Islet of Langerhans (tissue), 1 donor: ENCODE measurements at regions not wholly inside any gene's neighbourhood (a gene's known extent, or its start where the extent isn't known, plus 50 kb on each side); places are given as distances from the start of the nearest gene placed in this dataset.
"Not testable (repeated sequence)": the region's sequence is repeated elsewhere in the genome, so short reads cannot be mapped to it uniquely, and the experiment has no call there.

ENCODE experiments used
- FAIRE-seq: peaks from one replicate; lab custom pipeline; 2011; peaks lifted over from hg19 to GRCh38; lab: Jason Lieb, UNC

DNA sequence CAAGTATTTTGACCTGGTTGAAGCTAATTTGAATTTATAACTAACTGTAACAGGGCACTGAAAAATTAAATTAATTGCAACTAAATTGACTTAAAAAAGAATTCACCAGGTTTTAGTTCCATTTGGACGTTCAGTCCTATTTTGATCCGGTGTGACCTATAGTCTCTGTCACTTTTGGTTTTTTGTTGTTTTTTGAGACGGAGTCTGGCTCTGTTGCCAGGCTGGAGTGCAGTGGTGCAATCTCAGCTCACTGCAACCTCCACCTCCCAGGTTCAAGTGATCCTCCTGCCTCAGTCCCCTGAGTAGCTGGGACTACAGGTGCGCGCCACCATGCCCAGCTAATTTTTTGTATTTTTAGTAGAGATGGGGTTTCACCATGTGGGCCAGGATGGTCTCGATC lies 91.2 kb downstream of the GADD45G start:
- FAIRE-seq: not testable (repeated sequence)

DNA sequence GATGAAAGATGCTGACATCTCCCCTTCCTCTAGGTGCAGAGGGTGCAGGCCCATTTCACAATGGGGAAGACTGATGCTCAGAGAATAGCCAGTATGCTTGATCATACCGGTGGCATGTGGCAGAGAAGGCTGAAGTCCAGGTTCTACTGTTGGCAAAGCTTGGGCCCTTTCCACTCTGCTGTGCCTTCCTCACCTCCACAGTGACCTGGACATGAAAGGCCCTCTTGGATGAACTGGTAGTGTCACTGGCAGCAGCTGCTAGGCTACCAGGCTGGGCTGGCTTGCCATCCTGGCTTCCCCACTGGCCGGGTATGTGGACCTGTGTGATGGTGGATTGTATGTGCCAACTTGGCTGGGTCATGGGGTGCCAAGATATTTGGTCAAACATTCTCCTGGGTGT lies 92.0 kb downstream of the GADD45G start:
- no peak for FAIRE-seq

GRCh38 chr9:89697553-89697952 lies 92.7 kb downstream of the GADD45G start:
- no peak for FAIRE-seq

- FAIRE-seq: no peak
These were observed 93.7 kb downstream of the GADD45G start for GRCh38 chr9:89698411-89699005.

GRCh38 chr9:89699646-89700045 lies 94.8 kb downstream of the GADD45G start:
- no peak for FAIRE-seq

DNA sequence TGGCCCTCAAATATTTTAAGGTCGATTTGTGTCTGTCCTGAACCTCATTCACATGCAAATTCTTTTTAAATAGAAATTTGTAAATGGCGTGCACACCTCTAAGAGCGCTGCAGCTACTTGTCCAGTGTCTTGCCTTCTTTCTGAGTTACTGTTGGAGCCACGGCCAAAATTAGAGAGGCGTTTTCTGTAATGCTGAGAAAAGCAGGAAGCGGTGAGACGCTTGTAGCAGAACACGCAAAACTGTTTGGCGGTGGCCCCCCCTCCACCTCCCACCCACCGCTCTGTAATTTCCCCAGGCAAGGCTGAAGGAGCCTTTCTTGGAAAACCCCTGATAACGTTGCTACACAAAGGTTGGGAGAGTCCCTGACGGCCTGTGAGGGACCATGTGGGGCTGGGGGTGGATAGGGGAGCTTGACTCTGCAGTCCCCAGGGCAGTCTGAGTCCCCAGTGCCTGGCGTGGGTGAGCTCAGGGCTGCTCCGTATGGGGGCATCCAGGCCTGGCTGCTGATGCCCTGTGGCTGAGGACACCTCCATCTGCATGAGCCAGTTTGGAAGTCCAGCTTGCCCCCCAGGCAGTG lies 96.5 kb downstream of the GADD45G start:
- FAIRE-seq: no peak

DNA sequence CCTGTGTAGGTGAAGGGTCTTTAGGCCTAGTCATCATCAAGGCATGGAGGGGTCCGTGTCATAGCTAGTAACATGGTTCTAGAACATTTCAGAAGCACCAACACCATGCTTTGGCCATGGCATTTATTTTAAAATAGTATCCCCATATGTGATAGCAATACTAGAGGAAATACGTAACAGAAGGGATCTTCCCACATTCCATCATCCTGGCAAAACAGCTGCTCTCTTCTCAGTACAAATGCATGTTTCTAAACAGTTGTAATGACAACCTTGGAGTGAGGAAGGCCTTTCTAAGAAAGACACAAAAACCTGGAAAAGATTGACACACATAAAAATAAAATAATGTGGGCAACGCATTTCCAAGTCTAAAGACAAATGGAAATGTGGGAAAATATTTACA lies 97.6 kb downstream of the GADD45G start:
- FAIRE-seq: no peak

- no peak for FAIRE-seq
These were observed 100.8 kb downstream of the GADD45G start for GRCh38 chr9:89705651-89706050.

DNA sequence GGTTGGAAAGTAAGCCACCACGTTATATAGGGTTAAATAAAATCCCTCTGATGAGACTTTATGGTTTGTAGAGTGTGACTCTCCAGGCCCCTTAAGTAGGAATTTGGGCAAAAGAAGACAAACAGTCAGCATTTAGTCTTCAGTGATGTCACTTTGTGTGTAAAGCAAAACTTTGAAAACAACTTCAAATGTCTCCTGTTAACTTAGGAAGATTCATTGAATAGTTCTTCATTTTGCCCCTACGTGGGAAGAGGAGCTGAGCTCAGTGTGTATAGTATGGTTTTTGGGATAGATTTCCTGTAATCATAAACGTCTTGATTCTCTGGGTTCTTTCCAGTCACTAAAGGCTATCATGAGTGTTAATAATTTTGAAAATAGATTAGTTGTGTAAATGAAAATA lies 101.3 kb downstream of the GADD45G start:
- FAIRE-seq: no peak

DNA sequence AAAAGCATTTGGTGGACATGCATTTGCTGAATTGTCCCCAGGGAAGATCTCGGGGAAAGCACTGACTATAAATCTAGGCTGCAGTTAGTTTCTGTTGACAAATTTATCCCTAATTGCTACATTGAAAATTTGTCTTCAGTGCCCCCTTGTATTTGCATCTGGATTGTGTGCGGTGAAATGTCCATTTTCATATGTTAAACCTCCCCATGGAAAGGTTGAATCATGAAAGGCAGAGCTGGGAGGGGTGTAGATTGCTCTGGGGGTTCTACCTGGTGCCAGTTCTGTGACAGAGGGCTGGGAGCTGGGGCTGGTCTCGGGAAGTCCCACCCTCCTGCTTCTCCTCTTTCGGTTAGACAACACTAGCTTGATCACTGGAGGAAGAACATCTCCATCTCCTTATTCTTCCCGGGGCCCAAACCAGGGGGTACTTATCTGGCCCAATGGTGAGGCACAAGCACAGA lies 101.9 kb downstream of the GADD45G start:
- FAIRE-seq: no peak

- FAIRE-seq: no peak
These were observed 105.9 kb downstream of the GADD45G start for GRCh38 chr9:89710697-89711096.

GRCh38 chr9:89711866-89712265 lies 107.1 kb downstream of the GADD45G start:
- FAIRE-seq: no peak

DNA sequence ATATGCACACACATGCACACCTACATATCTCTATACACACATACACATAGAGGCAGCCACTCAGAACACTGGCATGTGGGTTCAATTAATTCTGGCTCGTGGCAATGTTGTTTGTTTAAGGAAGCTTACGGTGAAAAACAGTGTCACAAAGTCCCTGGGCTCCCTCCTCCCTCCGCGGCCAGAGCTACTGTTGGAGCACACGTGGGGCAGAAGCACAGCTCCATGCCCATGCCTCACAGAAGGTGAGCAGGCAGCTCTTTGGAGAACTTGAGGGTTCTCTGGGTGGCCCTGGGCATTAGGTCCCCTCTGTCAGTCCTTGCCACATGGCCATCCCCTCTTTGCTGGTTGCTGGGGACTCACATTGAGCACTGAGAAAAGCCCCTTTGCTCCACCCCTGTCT lies 107.5 kb downstream of the GADD45G start:
- no peak for FAIRE-seq

- no peak for FAIRE-seq
These were observed 109.5 kb downstream of the GADD45G start for GRCh38 chr9:89714321-89714720.

- FAIRE-seq: no peak
These were observed 110.6 kb downstream of the GADD45G start for GRCh38 chr9:89715318-89715858.

DNA sequence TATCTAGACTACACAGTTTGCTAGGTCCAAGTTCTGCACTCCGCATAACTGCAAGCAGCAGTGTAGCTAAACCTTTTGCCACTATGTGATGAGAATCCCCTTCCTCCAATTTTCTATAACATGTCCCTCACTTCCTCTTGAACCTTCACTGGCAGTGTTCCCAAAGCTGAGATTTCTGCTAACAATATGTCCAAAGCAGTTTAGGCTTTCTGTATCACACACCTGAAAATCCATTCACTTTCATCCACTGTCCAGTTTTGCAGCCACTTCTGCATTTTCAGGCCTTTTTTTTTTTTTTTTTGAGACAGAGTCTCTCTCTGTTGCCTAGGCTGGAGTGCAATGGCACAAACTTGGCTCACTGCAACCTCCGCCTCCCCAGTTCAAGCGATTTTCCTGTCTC lies 111.1 kb downstream of the GADD45G start:
- no peak for FAIRE-seq

DNA sequence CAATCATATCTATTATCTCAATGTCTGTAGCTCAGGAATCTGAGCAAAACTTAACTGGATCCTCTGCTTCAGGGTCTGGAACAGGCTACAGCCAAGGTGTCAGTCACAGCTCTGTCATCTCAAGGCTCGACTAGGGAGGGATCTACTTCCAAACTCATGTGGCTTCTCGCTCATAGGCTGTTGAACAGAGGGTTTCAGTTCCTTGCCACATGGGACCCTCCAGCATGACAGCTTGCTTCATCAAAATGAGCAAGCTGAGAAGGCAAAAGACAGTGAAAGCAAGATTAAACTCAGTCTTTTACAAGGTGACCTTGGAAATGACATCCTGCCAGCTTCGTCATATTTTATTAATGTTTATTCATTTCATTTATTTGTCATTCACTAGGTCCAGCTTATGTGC lies 111.7 kb downstream of the GADD45G start:
- no peak for FAIRE-seq

GRCh38 chr9:89718176-89718575 lies 113.4 kb downstream of the GADD45G start:
- no peak for FAIRE-seq

DNA sequence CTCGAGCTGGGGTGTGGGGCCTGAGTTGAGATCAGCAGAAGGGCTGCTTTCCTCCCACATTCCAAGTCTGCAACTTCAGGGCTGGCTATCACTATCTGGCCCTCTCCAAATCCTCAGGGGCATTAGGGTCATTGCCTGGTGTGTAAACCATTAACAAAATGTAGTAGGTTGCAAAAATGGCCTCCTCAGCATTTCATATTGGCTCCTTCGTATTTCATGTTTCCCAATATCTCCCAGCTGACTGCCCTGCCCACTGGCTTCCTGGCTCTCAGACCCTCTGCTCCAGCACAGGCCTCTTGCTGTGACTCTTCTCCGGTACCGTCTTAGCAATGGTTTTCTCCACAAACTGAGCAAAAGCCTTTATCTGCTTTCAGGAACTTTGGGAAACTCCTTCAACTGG lies 113.8 kb downstream of the GADD45G start:
- no peak for FAIRE-seq

DNA sequence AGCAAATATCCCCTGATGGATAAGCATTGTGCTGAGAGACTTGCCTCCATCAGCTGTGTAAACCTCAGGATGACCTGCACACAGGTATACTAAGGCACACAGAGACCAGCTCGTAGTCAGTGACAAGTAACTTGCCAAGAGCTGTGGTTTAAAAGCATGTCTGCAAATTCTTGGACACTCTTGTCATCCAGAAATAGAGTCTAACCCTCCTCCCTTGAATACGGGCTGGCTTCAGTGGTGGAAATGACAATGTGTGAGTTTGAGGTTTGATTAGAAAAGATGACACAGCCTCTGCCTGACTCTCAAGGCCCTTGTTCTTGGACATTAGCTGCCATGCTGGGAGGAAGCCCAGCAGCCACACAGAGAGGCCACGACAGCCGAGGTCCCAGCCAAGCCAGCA lies 114.4 kb downstream of the GADD45G start:
- FAIRE-seq: no peak

DNA sequence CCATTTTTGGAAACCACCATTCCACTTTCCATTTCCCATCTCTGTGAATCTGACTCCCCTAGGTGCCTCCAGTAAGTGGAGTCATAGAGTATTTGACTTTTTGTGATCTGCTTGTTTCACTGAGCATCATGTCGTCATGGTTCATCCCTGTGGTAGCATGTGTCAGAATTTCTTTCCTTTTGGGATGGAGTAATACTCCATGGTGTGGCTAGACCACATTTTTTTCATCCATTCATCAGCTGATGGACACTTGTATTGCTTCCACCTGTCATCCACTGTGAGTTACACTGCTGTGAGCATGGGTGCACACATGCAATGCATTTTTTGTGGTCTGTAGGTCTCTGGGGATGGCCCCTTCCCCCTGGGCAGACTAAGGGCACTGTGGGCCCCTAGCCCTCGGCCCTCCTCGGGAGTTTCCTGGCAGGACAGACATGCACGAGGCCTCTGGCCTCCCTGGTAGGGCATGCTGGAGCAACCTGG lies 115.9 kb downstream of the GADD45G start:
- no peak for FAIRE-seq

DNA sequence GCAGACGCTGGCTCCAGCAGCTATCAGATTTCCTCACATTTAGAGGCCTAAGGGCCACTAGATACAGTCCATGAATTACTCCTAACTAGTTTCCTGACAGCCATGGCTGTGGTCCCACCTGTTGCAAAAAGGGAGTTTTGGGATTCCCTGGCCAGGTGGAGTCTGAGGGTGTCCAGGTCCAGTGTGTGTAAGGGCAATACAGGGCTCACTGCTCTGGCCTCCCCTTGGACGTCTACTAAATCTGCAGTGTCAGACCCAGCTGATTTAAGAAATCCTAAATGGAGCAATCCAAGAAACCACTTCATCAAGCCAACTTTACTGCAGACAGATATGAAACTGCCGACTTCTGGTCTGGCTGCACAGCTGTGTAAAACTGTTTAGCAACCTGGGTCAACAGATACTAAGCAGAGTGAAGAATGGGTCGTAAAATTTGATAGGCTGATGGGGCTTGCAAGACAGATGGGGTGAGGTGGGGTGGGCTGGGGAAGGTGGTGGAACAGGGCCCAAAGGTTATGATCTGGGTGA lies 116.4 kb downstream of the GADD45G start:
- no peak for FAIRE-seq

DNA sequence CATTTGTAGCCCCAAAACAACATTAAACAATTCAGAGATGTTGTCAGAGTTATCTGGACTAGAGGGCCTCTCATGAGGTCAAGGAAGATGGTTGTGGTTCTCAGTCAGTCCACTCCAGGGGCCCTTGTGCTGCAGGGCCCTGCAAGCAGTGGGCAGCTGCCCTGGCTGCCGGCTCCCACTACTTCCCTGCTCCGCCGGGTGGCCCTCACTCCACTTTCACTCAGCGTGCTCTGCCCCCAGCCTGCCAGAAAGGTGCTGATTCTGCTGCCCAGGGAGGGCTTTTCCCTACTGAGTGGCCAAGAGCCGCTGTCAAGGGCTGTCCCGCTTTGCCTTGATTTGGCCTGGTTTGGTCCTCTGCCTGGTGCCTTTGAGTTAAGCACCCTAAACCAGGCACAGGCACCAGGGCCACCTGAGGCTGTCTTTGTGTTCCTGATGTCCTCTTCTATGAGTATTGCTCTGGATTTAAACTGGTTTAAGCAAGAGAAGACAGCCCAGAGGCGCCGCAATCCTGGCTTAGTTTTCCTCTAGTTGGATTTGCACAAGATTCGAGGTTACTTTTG lies 117.2 kb downstream of the GADD45G start:
- FAIRE-seq: no peak

- FAIRE-seq: no peak
These were observed 117.9 kb downstream of the GADD45G start for GRCh38 chr9:89722712-89723111.
